ENCODE measurements at regions not wholly inside any gene's neighbourhood (a gene's known extent, or its start where the extent isn't known, plus 50 kb on each side); places are given as distances from the start of the nearest gene placed in this dataset.

DNA sequence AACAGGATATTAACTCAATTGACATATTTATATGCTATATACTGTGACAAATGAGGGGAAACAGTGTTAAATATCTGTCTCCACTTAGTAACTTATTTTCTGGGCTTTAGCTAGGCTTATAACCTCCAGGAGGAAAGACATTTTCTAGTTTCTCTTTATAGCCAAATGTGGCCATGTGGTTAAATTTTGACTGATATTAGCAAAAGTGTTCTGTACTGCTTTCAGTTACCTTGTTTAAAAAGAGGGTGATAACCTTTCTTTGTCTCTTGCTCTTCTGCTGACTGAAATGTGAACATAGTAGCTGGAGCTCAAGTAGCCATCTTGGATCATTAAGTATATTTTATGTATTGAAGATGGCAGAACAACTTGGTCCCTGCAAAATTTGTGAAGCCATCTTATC lies 253.7 kb downstream of the PDHA2 start:
- H3K4me3 ChIP-seq (ENCODE audit: low read depth, low read length): no peak overlapping the region
- DNase-seq (ENCODE audit: low read depth): no peak
- TF ChIP-seq, protein P1, sequence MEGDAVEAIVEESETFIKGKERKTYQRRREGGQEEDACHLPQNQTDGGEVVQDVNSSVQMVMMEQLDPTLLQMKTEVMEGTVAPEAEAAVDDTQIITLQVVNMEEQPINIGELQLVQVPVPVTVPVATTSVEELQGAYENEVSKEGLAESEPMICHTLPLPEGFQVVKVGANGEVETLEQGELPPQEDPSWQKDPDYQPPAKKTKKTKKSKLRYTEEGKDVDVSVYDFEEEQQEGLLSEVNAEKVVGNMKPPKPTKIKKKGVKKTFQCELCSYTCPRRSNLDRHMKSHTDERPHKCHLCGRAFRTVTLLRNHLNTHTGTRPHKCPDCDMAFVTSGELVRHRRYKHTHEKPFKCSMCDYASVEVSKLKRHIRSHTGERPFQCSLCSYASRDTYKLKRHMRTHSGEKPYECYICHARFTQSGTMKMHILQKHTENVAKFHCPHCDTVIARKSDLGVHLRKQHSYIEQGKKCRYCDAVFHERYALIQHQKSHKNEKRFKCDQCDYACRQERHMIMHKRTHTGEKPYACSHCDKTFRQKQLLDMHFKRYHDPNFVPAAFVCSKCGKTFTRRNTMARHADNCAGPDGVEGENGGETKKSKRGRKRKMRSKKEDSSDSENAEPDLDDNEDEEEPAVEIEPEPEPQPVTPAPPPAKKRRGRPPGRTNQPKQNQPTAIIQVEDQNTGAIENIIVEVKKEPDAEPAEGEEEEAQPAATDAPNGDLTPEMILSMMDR (IDR thresholded peaks at IDR 0.05; ENCODE audit: control insufficient read depth, extremely low read depth, insufficient read depth): no peak

DNA sequence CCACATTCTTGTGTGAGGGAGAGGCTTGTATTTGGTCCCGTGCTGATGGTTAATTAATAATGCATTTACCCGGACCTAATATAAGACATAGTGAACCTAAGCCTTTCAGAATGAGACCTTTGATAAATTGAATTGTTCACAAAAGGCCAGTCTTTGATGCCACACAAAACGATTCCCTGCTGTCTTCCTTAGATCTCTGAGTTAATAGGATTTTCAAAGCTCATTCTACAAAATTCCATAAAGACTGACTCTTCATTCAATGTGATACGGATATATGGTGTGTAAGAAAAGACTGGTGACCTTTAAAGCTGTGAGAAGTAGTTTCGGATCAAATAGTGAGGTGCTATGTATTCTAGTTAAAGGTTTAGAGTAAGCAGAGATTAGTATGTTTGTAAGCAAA lies 254.3 kb downstream of the PDHA2 start:
- H3K4me3 ChIP-seq (ENCODE audit: low read depth, low read length): no peak overlapping the region
- TF ChIP-seq, protein P1 (IDR thresholded peaks at IDR 0.05; ENCODE audit: control insufficient read depth, extremely low read depth, insufficient read depth): no peak
- no peak for DNase-seq (ENCODE audit: low read depth)

DNA sequence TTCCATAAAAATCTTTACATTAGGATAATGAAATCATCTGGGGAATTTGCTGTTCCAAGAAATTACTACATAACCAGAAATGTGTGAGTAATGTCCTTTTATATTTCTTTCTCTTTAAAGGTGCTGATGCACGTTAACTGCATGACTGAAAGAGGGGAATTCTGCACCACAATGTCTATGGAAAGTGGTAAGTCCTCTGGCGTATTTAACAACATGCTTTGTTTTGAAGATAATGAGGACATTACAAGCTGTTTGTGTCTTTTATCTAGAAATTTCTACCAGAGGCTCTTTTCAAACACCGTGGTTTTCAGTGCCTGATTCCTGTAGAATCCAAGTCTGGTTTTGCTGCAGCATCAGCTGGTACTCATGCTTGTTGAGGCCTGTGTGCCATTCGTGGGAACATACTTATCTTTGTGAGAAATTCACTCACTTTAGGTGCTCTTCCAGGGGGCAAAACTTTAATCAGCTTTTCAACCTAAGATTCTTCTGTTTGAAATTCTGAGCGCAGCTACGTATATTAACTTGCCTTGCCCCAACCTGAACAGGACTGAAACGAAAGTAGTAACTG lies 257.2 kb downstream of the PDHA2 start:
- TF ChIP-seq, protein P1 (IDR thresholded peaks at IDR 0.05; ENCODE audit: control insufficient read depth, extremely low read depth, insufficient read depth): no peak
- no peak overlapping the region for H3K4me3 ChIP-seq (ENCODE audit: low read depth, low read length)

DNA sequence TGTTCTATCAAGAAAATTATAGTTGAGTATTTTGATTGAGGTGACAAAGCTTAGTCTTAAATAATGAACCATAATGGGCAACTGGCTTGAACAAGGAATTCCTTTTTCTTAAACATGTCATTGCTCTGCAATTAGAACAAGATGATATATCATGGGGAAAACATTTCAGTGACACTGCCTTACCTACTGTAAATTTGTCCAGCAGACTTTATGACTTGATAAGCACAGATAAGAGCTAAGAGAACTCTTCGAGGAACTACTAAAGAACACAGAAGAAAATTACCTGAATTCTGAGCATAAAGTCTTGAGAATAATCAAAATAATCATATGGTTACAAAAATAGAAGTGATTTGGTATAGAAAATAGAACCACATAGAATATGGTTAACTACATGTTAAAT lies 257.8 kb downstream of the PDHA2 start:
- TF ChIP-seq, protein P1 (IDR thresholded peaks at IDR 0.05; ENCODE audit: control insufficient read depth, extremely low read depth, insufficient read depth): no peak
- no peak for DNase-seq (ENCODE audit: low read depth)
- no peak overlapping the region for H3K4me3 ChIP-seq (ENCODE audit: low read depth, low read length)

More for the DNA sequence above, 257.2 kb downstream of the PDHA2 start:
- no peak for DNase-seq (ENCODE audit: low read depth)

DNA sequence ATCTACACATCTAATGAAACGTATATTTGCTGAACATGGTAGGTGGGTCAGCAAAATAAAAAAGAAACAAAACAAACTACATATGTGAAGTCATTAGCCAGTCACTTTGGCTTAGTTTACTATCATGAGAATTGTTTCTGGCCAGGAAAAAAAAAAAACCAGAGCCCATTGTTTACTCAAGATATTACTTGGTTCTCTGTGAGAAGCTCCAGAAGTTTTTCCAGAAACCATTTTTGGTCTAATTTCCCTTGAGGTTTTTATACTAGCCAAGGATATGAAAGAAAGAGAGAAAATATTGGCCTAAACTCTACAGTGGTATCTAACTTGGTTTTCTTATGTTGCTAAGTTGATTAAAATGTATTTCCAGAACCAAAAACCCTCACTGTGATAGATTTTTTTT lies 259.1 kb downstream of the PDHA2 start:
- no peak for DNase-seq (ENCODE audit: low read depth)
- H3K4me3 ChIP-seq (ENCODE audit: low read depth, low read length): no peak overlapping the region
- TF ChIP-seq, protein P1 (IDR thresholded peaks at IDR 0.05; ENCODE audit: control insufficient read depth, extremely low read depth, insufficient read depth): no peak

DNA sequence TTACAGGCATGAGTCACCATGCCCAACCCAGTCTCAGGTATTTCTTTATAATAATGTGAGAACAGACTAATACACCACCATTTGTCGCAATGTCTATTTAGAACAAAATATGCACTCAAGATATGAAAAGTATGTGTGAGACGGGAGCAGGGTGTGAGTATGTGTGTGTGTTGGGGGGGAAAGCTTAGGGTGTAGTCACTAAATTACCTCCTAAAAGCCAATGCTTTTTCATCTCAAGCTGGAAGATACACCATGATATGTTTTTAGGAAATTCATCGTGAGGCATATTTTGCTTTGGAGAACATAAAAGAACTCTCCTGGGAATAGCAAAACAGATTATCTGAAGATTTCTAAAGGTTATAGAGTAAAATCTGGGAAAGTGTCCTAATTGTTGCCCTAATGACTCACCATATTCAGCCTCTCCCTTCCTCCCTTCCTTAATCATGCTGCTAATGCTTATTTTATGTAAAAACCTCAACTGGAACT lies 262.7 kb downstream of the PDHA2 start:
- no peak overlapping the region for H3K4me3 ChIP-seq (ENCODE audit: low read depth, low read length)
- TF ChIP-seq, protein P1 (IDR thresholded peaks at IDR 0.05; ENCODE audit: control insufficient read depth, extremely low read depth, insufficient read depth): no peak
- no peak for DNase-seq (ENCODE audit: low read depth)

DNA sequence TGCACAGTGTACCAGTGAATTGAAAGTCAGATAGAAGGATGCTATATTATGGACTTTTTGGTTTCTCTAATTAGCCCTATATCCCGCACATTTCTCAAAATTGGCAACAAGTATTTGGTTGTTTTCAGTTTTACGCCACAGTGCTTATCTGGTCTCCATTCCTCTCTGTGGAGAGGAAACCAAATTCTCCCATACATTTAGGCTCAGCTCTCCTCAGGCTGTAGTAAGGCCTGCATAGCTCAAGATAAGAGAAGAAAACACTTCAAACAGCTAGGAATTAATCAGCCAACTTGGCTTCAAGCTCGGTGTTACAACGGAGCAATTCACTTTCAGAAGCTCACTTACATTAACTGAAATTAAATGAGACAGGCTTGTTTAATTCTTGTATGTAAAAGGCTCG lies 263.2 kb downstream of the PDHA2 start:
- TF ChIP-seq, protein P1 (IDR thresholded peaks at IDR 0.05; ENCODE audit: control insufficient read depth, extremely low read depth, insufficient read depth): no peak
- no peak for DNase-seq (ENCODE audit: low read depth)
- H3K4me3 ChIP-seq (ENCODE audit: low read depth, low read length): no peak overlapping the region

Measured in LNCaP clone FGC (cell line).